ENCODE measurements at regions not wholly inside any gene's neighbourhood (a gene's known extent, or its start where the extent isn't known, plus 50 kb on each side); places are given as distances from the start of the nearest gene placed in this dataset.

DNA sequence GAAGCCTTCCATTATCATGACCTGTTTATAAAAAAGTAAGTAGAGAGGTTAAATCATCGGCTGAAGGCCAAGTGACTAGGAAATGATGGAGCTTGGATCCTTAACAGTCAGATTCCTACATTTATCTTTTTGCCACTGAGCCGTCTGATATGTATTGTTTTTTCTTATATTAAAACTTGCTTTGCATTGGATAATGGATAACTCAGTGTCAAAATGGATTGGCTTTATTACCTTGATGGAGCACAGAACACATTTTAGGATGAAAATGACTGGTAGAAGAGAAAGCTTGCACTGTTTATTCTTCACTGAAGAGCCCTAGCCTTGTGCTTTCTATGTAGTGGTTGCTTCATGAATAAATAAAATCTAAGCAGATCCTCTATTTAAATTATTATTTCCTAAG lies 54.2 kb upstream of the TSPAN5 start:
- intact Hi-C loops (cut with DNase I, micrococcal nuclease), result no loop called here
- no peak overlapping the region for H3K4me3 Mint-ChIP-seq
- no peaks in the 10 kb centered on the region for H3K9me3 Mint-ChIP-seq
- CTCF ChIA-PET, result no interaction called here
- peaks cover 5% of the 10 kb centered on the region for H3K4me1 Mint-ChIP-seq (ENCODE audit: low read depth)
- H3K36me3 Mint-ChIP-seq (ENCODE audit: low read depth), result no peaks in the 10 kb centered on the region
- Histone ChIP-seq H3K27me3 (ENCODE audit: control insufficient read depth in 1 of 2, insufficient read depth in 2 of 2, low read length in 2 of 2) (no peaks in the 10 kb centered on the region), H3K4me1 (ENCODE audit: insufficient read depth, low read length) (no peaks in the 10 kb centered on the region), H3K4me3 (ENCODE audit: low read length) (no peak overlapping the region), H3K36me3 (ENCODE audit: insufficient read depth, low read length) (no peaks in the 10 kb centered on the region), H3K27ac (ENCODE audit: low read depth in 1 of 2, low read length in 2 of 2) (no peak overlapping the region), H3K9me3 (ENCODE audit: control insufficient read depth in 1 of 2, insufficient read depth in 1 of 2, low read length in 2 of 2) (peaks cover 0 to 4% of the 10 kb centered on the region in 2 experiments)
- H3K27ac Mint-ChIP-seq, result no peak overlapping the region
- DNase-seq (no peak), ATAC-seq (ENCODE audit: poor library complexity) (no peak)
- no peaks in the 10 kb centered on the region for H3K27me3 Mint-ChIP-seq
- POLR2A ChIA-PET, result interaction anchor here (0.6 kb wide), 1 partner anchor 83 kb away, joined by 4 read pairs; no protein-coding TSS in a partner anchor
- TF ChIP-seq CTCF (IDR thresholded peaks at IDR 0.05), result no peak

GRCh38 chr4:98711526-98711925 lies 53.1 kb upstream of the TSPAN5 start:
- CTCF ChIA-PET, result no interaction called here
- Mint-ChIP-seq H3K27me3 (no peaks in the 10 kb centered on the region), H3K9me3 (peaks cover under 1% of the 10 kb centered on the region), H3K27ac (no peak overlapping the region), H3K4me1 (ENCODE audit: low read depth) (peaks cover 16% of the 10 kb centered on the region), H3K36me3 (ENCODE audit: low read depth) (no peaks in the 10 kb centered on the region), H3K4me3 (no peak overlapping the region)
- DNase-seq (no peak), ATAC-seq (ENCODE audit: poor library complexity) (no peak)
- H3K9me3 ChIP-seq (ENCODE audit: control insufficient read depth in 1 of 2, insufficient read depth in 1 of 2, low read length in 2 of 2), result peaks cover 0 to 4% of the 10 kb centered on the region in 2 experiments
- POLR2A ChIA-PET, result no interaction called here
- peaks cover 5% of the 10 kb centered on the region for H3K4me1 ChIP-seq (ENCODE audit: insufficient read depth, low read length)
- no peak overlapping the region for H3K4me3 ChIP-seq (ENCODE audit: low read length)
- no peaks in the 10 kb centered on the region for H3K36me3 ChIP-seq (ENCODE audit: insufficient read depth, low read length)
- no peak overlapping the region for H3K27ac ChIP-seq (ENCODE audit: low read depth in 1 of 2, low read length in 2 of 2)
- no peak for TF ChIP-seq CTCF (IDR thresholded peaks at IDR 0.05)
- no peaks in the 10 kb centered on the region for H3K27me3 ChIP-seq (ENCODE audit: control insufficient read depth in 1 of 2, insufficient read depth in 2 of 2, low read length in 2 of 2)
- intact Hi-C loops (cut with DNase I, micrococcal nuclease), result no loop called here

DNA sequence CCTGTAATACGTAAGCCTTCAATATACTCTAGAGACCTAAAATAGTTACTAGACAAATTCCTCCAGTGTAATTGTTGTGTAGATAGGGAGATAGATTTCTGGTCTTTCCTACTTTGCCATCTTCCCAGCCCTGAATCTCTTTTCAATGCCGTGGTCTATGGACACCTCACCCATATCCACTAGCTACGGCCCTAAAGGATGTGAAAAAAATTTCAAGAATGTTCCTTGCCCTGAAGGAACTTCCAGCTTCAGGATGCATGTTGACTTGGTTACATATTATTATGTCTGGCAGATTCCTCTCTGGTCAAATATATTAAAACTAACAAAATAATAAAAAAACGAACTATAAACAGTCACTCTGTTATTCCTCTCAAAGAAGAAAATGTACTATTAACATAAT lies 52.4 kb upstream of the TSPAN5 start:
- no peak overlapping the region for H3K27ac Mint-ChIP-seq
- TF ChIP-seq CTCF (IDR thresholded peaks at IDR 0.05), result no peak

More for the DNA sequence above, 52.4 kb upstream of the TSPAN5 start:
- Mint-ChIP-seq H3K9me3 (peaks cover 6% of the 10 kb centered on the region), H3K27me3 (no peaks in the 10 kb centered on the region), H3K4me1 (ENCODE audit: low read depth) (peaks cover 23% of the 10 kb centered on the region), H3K4me3 (no peak overlapping the region), H3K36me3 (ENCODE audit: low read depth) (peaks cover 6% of the 10 kb centered on the region)
- POLR2A ChIA-PET, result no interaction called here
- Histone ChIP-seq H3K27ac (ENCODE audit: low read depth in 1 of 2, low read length in 2 of 2) (no peak overlapping the region), H3K36me3 (ENCODE audit: insufficient read depth, low read length) (no peaks in the 10 kb centered on the region), H3K9me3 (ENCODE audit: control insufficient read depth in 1 of 2, insufficient read depth in 1 of 2, low read length in 2 of 2) (peaks cover 0 to 4% of the 10 kb centered on the region in 2 experiments), H3K27me3 (ENCODE audit: control insufficient read depth in 1 of 2, insufficient read depth in 2 of 2, low read length in 2 of 2) (no peaks in the 10 kb centered on the region), H3K4me1 (ENCODE audit: insufficient read depth, low read length) (peaks cover 7% of the 10 kb centered on the region), H3K4me3 (ENCODE audit: low read length) (no peak overlapping the region)
- intact Hi-C loops (cut with DNase I, micrococcal nuclease), result no loop called here
- CTCF ChIA-PET, result no interaction called here
- no peak for DNase-seq
- no peak for ATAC-seq (ENCODE audit: poor library complexity)

All from CD4-positive, alpha-beta T cell (primary cell).